ENCODE measurements at regions not wholly inside any gene's neighbourhood (a gene's known extent, or its start where the extent isn't known, plus 50 kb on each side); places are given as distances from the start of the nearest gene placed in this dataset.

DNA sequence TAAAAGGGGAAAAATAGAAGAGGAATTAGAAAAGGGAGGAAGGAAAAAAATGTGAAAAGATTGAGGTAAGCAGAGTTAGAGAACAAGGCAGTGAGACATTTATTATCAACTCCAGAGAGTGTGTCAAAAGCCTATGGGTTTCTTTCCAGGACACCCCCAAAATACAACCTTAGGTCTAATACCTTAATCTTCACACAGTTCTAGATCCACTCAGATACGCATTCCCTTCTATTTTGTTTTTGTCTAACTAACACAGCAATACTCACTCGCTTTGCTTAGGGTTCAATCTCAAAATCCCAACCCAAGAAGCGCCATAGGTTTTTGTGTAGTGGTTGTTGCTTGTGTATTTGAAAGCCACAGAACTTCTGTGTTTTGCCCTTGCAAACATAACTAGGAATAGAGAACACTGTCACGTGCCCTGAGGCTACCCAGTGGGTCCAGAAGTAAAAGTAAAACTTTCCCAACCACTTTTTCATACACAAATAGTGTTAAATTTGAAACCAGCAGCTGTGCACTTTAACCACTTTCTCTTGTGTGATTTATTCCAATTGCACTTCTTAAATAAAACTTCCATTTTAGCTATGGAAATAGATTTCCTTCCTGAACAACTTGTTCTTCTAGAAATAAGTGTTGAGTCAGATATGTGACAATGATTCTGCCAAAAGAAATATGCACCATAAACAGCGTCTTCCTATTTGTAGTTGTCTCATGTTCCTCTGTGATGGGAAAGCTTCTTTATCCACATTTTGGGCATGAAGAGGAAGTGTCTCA, 414.7 kb upstream of the GHITM start:
- no peaks in the 10 kb centered on the region for H3K27me3 ChIP-seq (ENCODE audit: control insufficient read depth in 2 of 2, insufficient read depth in 2 of 2, low read length in 2 of 2)

DNA sequence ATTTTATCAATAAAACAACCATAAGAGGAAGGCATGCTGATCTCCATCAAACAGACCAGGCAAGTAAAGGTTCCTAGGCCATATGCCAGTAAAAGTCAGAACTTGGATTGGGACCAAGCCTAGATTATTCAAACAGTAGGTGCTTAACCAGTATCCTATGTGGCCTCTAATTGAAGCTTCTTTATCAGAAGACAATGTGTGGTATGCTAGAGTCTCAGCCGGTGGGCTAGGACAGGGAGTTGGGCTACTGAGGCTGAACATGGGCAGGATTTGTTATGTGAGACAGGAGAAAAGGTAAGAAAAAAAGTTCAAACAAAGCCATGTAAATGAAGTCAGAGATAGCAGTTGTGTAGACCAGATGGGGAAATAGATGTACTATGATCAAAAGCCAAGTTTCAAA, 413.7 kb upstream of the GHITM start:
- Histone ChIP-seq H3K27ac (ENCODE audit: low read depth in 2 of 2, low read length in 2 of 2) (no peak overlapping the region), H3K4me1 (ENCODE audit: control insufficient read depth in 2 of 2, insufficient read depth in 2 of 2, low read length in 2 of 2) (no peaks in the 10 kb centered on the region), H3K9me3 (ENCODE audit: control insufficient read depth in 2 of 2, low read length in 2 of 2) (no peaks in the 10 kb centered on the region), H3K27me3 (ENCODE audit: control insufficient read depth in 2 of 2, insufficient read depth in 2 of 2, low read length in 2 of 2) (no peaks in the 10 kb centered on the region), H3K9ac (ENCODE audit: low read depth in 1 of 2, low read length in 2 of 2) (no peak overlapping the region), H3K36me3 (ENCODE audit: control insufficient read depth in 2 of 2, insufficient read depth in 2 of 2, low read length in 2 of 2) (no peaks in the 10 kb centered on the region), H3K4me3 (ENCODE audit: low read length in 2 of 2) (no peak overlapping the region)

More for the DNA sequence above, 414.7 kb upstream of the GHITM start:
- no peak overlapping the region for H3K4me3 ChIP-seq (ENCODE audit: low read length in 2 of 2)
- no peaks in the 10 kb centered on the region for H3K9me3 ChIP-seq (ENCODE audit: control insufficient read depth in 2 of 2, low read length in 2 of 2)
- no peak overlapping the region for H3K9ac ChIP-seq (ENCODE audit: low read depth in 1 of 2, low read length in 2 of 2)
- no peak overlapping the region for H3K27ac ChIP-seq (ENCODE audit: low read depth in 2 of 2, low read length in 2 of 2)
- H3K36me3 ChIP-seq (ENCODE audit: control insufficient read depth in 2 of 2, insufficient read depth in 2 of 2, low read length in 2 of 2) = no peaks in the 10 kb centered on the region
- H3K4me1 ChIP-seq (ENCODE audit: control insufficient read depth in 2 of 2, insufficient read depth in 2 of 2, low read length in 2 of 2) = no peaks in the 10 kb centered on the region

DNA sequence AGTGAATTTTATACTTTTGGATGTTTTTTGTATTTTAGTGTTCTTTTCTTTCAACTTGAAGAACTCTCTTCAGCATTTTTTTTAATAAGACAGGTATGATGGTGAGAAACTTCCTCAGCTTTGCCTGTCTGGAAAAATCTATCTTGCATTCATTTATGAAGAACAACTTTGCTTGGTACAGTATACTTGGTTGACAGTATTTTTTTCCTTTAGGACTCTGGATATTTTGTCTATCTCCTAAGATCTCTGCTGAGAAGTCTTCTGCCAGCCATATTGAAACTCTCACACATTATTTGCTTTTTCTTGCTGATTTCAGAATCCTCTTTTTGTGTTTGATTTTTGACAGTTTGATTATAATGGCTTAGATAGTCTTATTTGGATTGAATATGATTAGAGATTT, 405.0 kb upstream of the GHITM start:
- H3K27ac ChIP-seq (ENCODE audit: low read depth in 2 of 2, low read length in 2 of 2) = no peak overlapping the region
- H3K27me3 ChIP-seq (ENCODE audit: control insufficient read depth in 2 of 2, insufficient read depth in 2 of 2, low read length in 2 of 2) = no peaks in the 10 kb centered on the region
- H3K4me3 ChIP-seq (ENCODE audit: low read length in 2 of 2) = no peak overlapping the region
- H3K9ac ChIP-seq (ENCODE audit: low read depth in 1 of 2, low read length in 2 of 2) = no peak overlapping the region
- H3K4me1 ChIP-seq (ENCODE audit: control insufficient read depth in 2 of 2, insufficient read depth in 2 of 2, low read length in 2 of 2) = no peaks in the 10 kb centered on the region
- no peaks in the 10 kb centered on the region for H3K36me3 ChIP-seq (ENCODE audit: control insufficient read depth in 2 of 2, insufficient read depth in 2 of 2, low read length in 2 of 2)
- H3K9me3 ChIP-seq (ENCODE audit: control insufficient read depth in 2 of 2, low read length in 2 of 2) = no peaks in the 10 kb centered on the region

DNA sequence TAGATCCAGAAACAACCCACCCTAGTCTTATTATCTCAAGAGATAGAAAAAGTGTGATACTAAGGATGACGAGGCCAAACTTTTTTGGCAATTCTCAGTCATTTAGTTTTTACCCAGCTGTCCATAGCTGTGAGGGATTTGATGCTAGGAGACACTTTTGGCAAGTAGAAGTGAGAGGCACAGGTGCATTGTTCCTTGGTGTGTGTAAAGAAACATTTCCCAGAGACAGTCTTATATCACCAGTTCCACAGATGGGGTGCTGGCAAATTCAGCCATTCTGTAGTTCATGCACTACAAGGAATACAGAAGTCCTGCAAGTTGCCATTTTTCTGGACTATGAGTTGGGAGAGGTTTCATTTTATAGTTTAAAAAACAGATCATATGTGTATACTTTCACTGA, 403.3 kb upstream of the GHITM start:
- Histone ChIP-seq H3K27ac (ENCODE audit: low read depth in 2 of 2, low read length in 2 of 2) (no peak overlapping the region), H3K9ac (ENCODE audit: low read depth in 1 of 2, low read length in 2 of 2) (no peak overlapping the region), H3K4me1 (ENCODE audit: control insufficient read depth in 2 of 2, insufficient read depth in 2 of 2, low read length in 2 of 2) (no peaks in the 10 kb centered on the region), H3K27me3 (ENCODE audit: control insufficient read depth in 2 of 2, insufficient read depth in 2 of 2, low read length in 2 of 2) (no peaks in the 10 kb centered on the region), H3K4me3 (ENCODE audit: low read length in 2 of 2) (no peak overlapping the region), H3K36me3 (ENCODE audit: control insufficient read depth in 2 of 2, insufficient read depth in 2 of 2, low read length in 2 of 2) (no peaks in the 10 kb centered on the region), H3K9me3 (ENCODE audit: control insufficient read depth in 2 of 2, low read length in 2 of 2) (no peaks in the 10 kb centered on the region)

DNA sequence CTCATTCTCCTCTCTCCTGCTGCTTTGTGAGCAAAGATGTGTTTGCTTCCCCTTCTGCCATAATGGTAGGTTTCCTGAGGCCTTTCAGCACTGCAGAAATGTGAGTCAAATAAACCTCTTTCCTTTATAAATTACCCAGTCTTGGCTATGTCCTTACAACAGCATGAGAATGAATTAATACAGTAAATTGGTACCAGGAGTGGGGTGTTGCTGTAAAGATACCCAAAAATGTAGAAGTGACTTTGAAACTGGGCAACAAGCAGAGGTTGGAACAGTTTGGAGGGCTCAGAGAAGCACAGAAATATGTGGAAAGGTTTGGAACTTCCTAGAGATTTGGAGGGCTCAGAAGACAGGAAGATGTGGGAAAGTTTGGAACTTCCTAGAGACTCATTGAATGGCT, 388.7 kb upstream of the GHITM start:
- Histone ChIP-seq H3K4me1 (ENCODE audit: control insufficient read depth in 2 of 2, insufficient read depth in 2 of 2, low read length in 2 of 2) (no peaks in the 10 kb centered on the region), H3K9me3 (ENCODE audit: control insufficient read depth in 2 of 2, low read length in 2 of 2) (peaks cover 6 to 10% of the 10 kb centered on the region in 2 donors), H3K27me3 (ENCODE audit: control insufficient read depth in 2 of 2, insufficient read depth in 2 of 2, low read length in 2 of 2) (no peaks in the 10 kb centered on the region), H3K27ac (ENCODE audit: low read depth in 2 of 2, low read length in 2 of 2) (no peak overlapping the region), H3K9ac (ENCODE audit: low read depth in 1 of 2, low read length in 2 of 2) (no peak overlapping the region), H3K4me3 (ENCODE audit: low read length in 2 of 2) (no peak overlapping the region), H3K36me3 (ENCODE audit: control insufficient read depth in 2 of 2, insufficient read depth in 2 of 2, low read length in 2 of 2) (no peaks in the 10 kb centered on the region)

DNA sequence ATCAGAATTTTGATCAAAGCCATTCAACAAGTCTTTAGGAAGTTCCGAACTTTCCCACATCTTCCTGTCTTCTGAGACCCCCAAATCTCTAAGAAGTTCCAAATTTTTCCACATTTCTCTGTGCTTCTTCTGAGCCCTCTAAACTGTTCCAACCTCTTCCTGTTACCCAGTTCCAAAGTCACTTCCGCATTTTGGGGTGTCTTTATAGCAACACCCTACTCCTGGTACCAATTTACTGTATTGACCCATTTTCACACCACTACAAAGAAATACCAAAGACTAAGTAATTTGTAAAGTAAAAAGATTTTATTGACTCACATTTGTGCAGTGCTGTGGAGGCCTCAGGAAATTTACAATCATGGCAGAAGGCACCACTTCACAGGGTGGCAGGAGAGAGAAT, 385.8 kb upstream of the GHITM start:
- peaks cover 6 to 10% of the 10 kb centered on the region in 2 donors for H3K9me3 ChIP-seq (ENCODE audit: control insufficient read depth in 2 of 2, low read length in 2 of 2)

DNA sequence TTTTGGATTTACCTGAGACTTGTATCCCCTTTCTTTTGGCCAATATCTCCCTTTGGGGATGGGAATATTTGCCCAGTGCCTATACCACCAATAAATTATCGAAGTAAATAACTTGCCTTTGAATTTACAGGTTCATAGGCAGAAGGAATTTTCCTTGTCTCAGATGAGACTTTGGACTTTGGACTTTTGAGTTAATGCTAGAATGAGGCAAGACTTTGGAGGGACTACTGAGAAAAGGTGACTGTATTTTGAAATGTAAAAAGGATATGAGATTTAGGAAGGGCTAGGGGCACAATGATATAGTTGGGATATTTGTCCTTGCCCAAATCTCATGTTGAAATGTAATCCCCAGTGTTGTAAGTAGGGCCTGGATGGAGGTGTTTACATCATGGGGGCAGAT, 384.5 kb upstream of the GHITM start:
- H3K36me3 ChIP-seq (ENCODE audit: control insufficient read depth in 2 of 2, insufficient read depth in 2 of 2, low read length in 2 of 2) = no peaks in the 10 kb centered on the region
- peaks cover 6 to 7% of the 10 kb centered on the region in 2 donors for H3K9me3 ChIP-seq (ENCODE audit: control insufficient read depth in 2 of 2, low read length in 2 of 2)
- H3K9ac ChIP-seq (ENCODE audit: low read depth in 1 of 2, low read length in 2 of 2) = no peak overlapping the region
- no peaks in the 10 kb centered on the region for H3K4me1 ChIP-seq (ENCODE audit: control insufficient read depth in 2 of 2, insufficient read depth in 2 of 2, low read length in 2 of 2)
- no peak overlapping the region for H3K4me3 ChIP-seq (ENCODE audit: low read length in 2 of 2)
- H3K27ac ChIP-seq (ENCODE audit: low read depth in 2 of 2, low read length in 2 of 2) = no peak overlapping the region
- H3K27me3 ChIP-seq (ENCODE audit: control insufficient read depth in 2 of 2, insufficient read depth in 2 of 2, low read length in 2 of 2) = no peaks in the 10 kb centered on the region

More for the DNA sequence above, 385.8 kb upstream of the GHITM start:
- no peak overlapping the region for H3K9ac ChIP-seq (ENCODE audit: low read depth in 1 of 2, low read length in 2 of 2)
- H3K4me1 ChIP-seq (ENCODE audit: control insufficient read depth in 2 of 2, insufficient read depth in 2 of 2, low read length in 2 of 2) = no peaks in the 10 kb centered on the region
- no peaks in the 10 kb centered on the region for H3K36me3 ChIP-seq (ENCODE audit: control insufficient read depth in 2 of 2, insufficient read depth in 2 of 2, low read length in 2 of 2)
- no peak overlapping the region for H3K27ac ChIP-seq (ENCODE audit: low read depth in 2 of 2, low read length in 2 of 2)
- H3K4me3 ChIP-seq (ENCODE audit: low read length in 2 of 2) = no peak overlapping the region
- H3K27me3 ChIP-seq (ENCODE audit: control insufficient read depth in 2 of 2, insufficient read depth in 2 of 2, low read length in 2 of 2) = no peaks in the 10 kb centered on the region

DNA sequence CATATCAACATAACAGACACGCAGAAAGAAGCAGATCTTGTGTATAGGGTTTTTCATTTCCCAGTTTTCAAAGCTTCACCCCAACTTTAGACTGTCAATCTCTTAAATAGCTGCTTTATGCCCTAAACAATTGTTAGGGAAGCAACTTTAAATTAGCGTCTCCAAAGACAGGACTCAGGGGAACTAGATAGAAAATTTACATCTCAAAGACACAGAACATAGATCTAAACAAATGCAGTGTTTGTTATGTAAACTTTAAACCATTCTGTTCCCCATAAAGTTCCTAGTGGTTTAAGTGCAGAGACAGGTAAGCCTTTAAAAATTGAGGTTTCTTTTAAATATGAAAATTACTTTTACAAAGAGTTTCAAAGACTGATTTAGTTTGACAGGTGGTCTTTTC, 379.2 kb upstream of the GHITM start:
- Histone ChIP-seq H3K27ac (ENCODE audit: low read depth in 2 of 2, low read length in 2 of 2) (no peak overlapping the region), H3K9ac (ENCODE audit: low read depth in 1 of 2, low read length in 2 of 2) (no peak overlapping the region), H3K9me3 (ENCODE audit: control insufficient read depth in 2 of 2, low read length in 2 of 2) (no peaks in the 10 kb centered on the region), H3K4me1 (ENCODE audit: control insufficient read depth in 2 of 2, insufficient read depth in 2 of 2, low read length in 2 of 2) (no peaks in the 10 kb centered on the region), H3K27me3 (ENCODE audit: control insufficient read depth in 2 of 2, insufficient read depth in 2 of 2, low read length in 2 of 2) (no peaks in the 10 kb centered on the region), H3K36me3 (ENCODE audit: control insufficient read depth in 2 of 2, insufficient read depth in 2 of 2, low read length in 2 of 2) (no peaks in the 10 kb centered on the region), H3K4me3 (ENCODE audit: low read length in 2 of 2) (no peak overlapping the region)

DNA sequence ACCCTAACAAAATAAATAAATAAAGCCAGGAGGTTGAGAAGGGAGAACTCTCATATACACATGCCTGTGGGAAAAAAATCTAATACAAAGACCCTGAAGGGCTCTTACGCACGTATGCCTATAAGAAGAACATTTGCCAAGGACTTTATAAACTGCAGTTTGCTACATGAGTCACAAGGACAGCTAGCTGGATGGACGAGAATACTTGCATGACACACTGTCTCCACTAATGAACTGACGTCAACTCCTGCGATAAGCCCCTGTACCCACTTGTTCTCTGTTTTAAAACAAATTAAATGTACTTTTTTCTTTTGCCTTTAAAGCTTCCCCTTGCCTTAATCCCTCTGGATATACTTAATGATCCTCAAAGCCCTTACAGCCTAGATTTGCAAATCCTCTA, 374.6 kb upstream of the GHITM start:
- Histone ChIP-seq H3K9ac (ENCODE audit: low read depth in 1 of 2, low read length in 2 of 2) (no peak overlapping the region), H3K27me3 (ENCODE audit: control insufficient read depth in 2 of 2, insufficient read depth in 2 of 2, low read length in 2 of 2) (no peaks in the 10 kb centered on the region), H3K9me3 (ENCODE audit: control insufficient read depth in 2 of 2, low read length in 2 of 2) (no peaks in the 10 kb centered on the region), H3K27ac (ENCODE audit: low read depth in 2 of 2, low read length in 2 of 2) (no peak overlapping the region), H3K4me3 (ENCODE audit: low read length in 2 of 2) (no peak overlapping the region), H3K4me1 (ENCODE audit: control insufficient read depth in 2 of 2, insufficient read depth in 2 of 2, low read length in 2 of 2) (no peaks in the 10 kb centered on the region), H3K36me3 (ENCODE audit: control insufficient read depth in 2 of 2, insufficient read depth in 2 of 2, low read length in 2 of 2) (no peaks in the 10 kb centered on the region)

DNA sequence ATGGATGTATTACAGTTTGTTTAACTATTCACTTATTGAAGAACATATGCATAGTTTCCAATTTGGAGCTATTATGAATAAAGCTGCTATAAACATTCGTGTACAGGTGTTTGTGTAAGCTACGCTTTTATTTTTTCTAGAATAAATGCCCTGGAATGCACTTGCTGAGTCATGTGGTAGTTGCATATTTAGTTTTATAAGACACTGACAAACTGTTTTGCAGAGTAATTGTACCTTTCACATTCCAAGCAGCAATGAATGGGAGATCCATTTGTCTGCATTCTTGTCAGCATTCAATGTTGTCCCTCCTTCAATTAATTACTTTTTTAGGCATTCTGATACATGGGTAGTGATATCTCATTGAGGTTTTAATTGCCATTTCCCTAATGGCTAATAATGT, 373.6 kb upstream of the GHITM start:
- no peaks in the 10 kb centered on the region for H3K27me3 ChIP-seq (ENCODE audit: control insufficient read depth in 2 of 2, insufficient read depth in 2 of 2, low read length in 2 of 2)
- H3K27ac ChIP-seq (ENCODE audit: low read depth in 2 of 2, low read length in 2 of 2) = no peak overlapping the region

More for the DNA sequence above, 373.6 kb upstream of the GHITM start:
- H3K4me1 ChIP-seq (ENCODE audit: control insufficient read depth in 2 of 2, insufficient read depth in 2 of 2, low read length in 2 of 2) = no peaks in the 10 kb centered on the region
- H3K36me3 ChIP-seq (ENCODE audit: control insufficient read depth in 2 of 2, insufficient read depth in 2 of 2, low read length in 2 of 2) = no peaks in the 10 kb centered on the region
- H3K4me3 ChIP-seq (ENCODE audit: low read length in 2 of 2) = no peak overlapping the region
- H3K9me3 ChIP-seq (ENCODE audit: control insufficient read depth in 2 of 2, low read length in 2 of 2) = no peaks in the 10 kb centered on the region
- no peak overlapping the region for H3K9ac ChIP-seq (ENCODE audit: low read depth in 1 of 2, low read length in 2 of 2)

All from mucosa of rectum (tissue), 2 donors.